Parathyroid adenoma (tissue), 2 donors: ENCODE measurements at regions not wholly inside any gene's neighbourhood (a gene's known extent, or its start where the extent isn't known, plus 50 kb on each side); places are given as distances from the start of the nearest gene placed in this dataset.

Experiments used
- H2AFZ ChIP-seq: fragments of 300-600 bp; sonication (generic); one replicate; pipeline ENCODE4 v1.7.0; 2017; ENCODE audit warnings: antibody characterized with exemption, mild to moderate bottlenecking
- H3K27ac ChIP-seq: fragments of 300-600 bp; sonication (generic); one replicate; pipeline ENCODE4 v1.7.0; 2017
- H3K27me3 ChIP-seq: fragments of 300-600 bp; sonication (generic); one replicate; pipeline ENCODE4 v1.7.0; 2017; ENCODE audit warnings: low read length; ENCODE audit not compliant: control insufficient read depth, insufficient read depth
- H3K36me3 ChIP-seq: fragments of 300-600 bp; sonication (generic); one replicate; pipeline ENCODE4 v1.7.0; 2017; ENCODE audit warnings: low read length; ENCODE audit not compliant: control insufficient read depth, insufficient read depth
- H3K4me1 ChIP-seq: fragments of 300-600 bp; sonication (generic); one replicate; pipeline ENCODE4 v1.7.0; 2017; ENCODE audit warnings: control low read depth
- H3K4me2 ChIP-seq: fragments of 300-600 bp; sonication (generic); one replicate; pipeline ENCODE4 v1.7.0; 2017; ENCODE audit warnings: low read length
- H3K4me3 ChIP-seq: fragments of 300-600 bp; sonication (generic); one replicate; pipeline ENCODE4 v1.7.0; 2017; ENCODE audit warnings: low read depth, low read length
- H3K79me2 ChIP-seq: fragments of 300-600 bp; sonication (generic); one replicate; pipeline ENCODE4 v1.7.0; 2017; ENCODE audit warnings: control low read depth
- H3K9ac ChIP-seq: fragments of 300-600 bp; sonication (generic); one replicate; pipeline ENCODE4 v1.7.0; 2017; ENCODE audit warnings: mild to moderate bottlenecking
- H3K9me3 ChIP-seq: fragments of 300-600 bp; sonication (generic); one replicate; pipeline ENCODE4 v1.7.0; 2017; ENCODE audit warnings: low read length; ENCODE audit not compliant: control insufficient read depth
- TF ChIP-seq, protein P1 (sequence below): fragments of 300-600 bp; sonication (generic); IDR thresholded peaks from one replicate; pipeline ENCODE4 v1.7.0; 2017; ENCODE audit warnings: antibody characterized with exemption, mild to moderate bottlenecking
- donor health status: primary hyperparathyroidism.

GRCh38 chr1:79613046-79613445 is 606.5 kb upstream of the ADGRL4 start:
- H3K27me3 ChIP-seq, result no peaks in the 10 kb centered on the region
- TF ChIP-seq, protein P1, sequence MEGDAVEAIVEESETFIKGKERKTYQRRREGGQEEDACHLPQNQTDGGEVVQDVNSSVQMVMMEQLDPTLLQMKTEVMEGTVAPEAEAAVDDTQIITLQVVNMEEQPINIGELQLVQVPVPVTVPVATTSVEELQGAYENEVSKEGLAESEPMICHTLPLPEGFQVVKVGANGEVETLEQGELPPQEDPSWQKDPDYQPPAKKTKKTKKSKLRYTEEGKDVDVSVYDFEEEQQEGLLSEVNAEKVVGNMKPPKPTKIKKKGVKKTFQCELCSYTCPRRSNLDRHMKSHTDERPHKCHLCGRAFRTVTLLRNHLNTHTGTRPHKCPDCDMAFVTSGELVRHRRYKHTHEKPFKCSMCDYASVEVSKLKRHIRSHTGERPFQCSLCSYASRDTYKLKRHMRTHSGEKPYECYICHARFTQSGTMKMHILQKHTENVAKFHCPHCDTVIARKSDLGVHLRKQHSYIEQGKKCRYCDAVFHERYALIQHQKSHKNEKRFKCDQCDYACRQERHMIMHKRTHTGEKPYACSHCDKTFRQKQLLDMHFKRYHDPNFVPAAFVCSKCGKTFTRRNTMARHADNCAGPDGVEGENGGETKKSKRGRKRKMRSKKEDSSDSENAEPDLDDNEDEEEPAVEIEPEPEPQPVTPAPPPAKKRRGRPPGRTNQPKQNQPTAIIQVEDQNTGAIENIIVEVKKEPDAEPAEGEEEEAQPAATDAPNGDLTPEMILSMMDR, result no peak
- H3K79me2 ChIP-seq, result no peaks in the 10 kb centered on the region
- no peaks in the 10 kb centered on the region for H3K9me3 ChIP-seq
- H3K4me3 ChIP-seq, result no peak overlapping the region
- H3K36me3 ChIP-seq, result no peaks in the 10 kb centered on the region
- no peak overlapping the region for H2AFZ ChIP-seq
- no peaks in the 10 kb centered on the region for H3K4me1 ChIP-seq
- H3K4me2 ChIP-seq, result no peak overlapping the region
- no peak overlapping the region for H3K27ac ChIP-seq
- no peak overlapping the region for H3K9ac ChIP-seq

- H3K27me3 ChIP-seq, result no peaks in the 10 kb centered on the region
Measured at GRCh38 chr1:79604490-79605198, 598.1 kb upstream of the ADGRL4 start.

GRCh38 chr1:79603843-79604242 is 597.3 kb upstream of the ADGRL4 start:
- no peak overlapping the region for H3K4me2 ChIP-seq
- no peak overlapping the region for H3K27ac ChIP-seq
- no peaks in the 10 kb centered on the region for H3K27me3 ChIP-seq
- H3K4me3 ChIP-seq, result no peak overlapping the region
- no peaks in the 10 kb centered on the region for H3K4me1 ChIP-seq
- no peak overlapping the region for H3K9ac ChIP-seq
- no peak overlapping the region for H2AFZ ChIP-seq
- TF ChIP-seq, protein P1, result no peak
- no peaks in the 10 kb centered on the region for H3K9me3 ChIP-seq
- H3K79me2 ChIP-seq, result no peaks in the 10 kb centered on the region
- H3K36me3 ChIP-seq, result no peaks in the 10 kb centered on the region

More at GRCh38 chr1:79604490-79605198, 598.1 kb upstream of the ADGRL4 start:
- H3K36me3 ChIP-seq, result no peaks in the 10 kb centered on the region
- no peaks in the 10 kb centered on the region for H3K79me2 ChIP-seq
- no peak overlapping the region for H3K9ac ChIP-seq
- H3K4me3 ChIP-seq, result no peak overlapping the region
- H3K4me2 ChIP-seq, result no peak overlapping the region
- H3K4me1 ChIP-seq, result no peaks in the 10 kb centered on the region
- no peaks in the 10 kb centered on the region for H3K9me3 ChIP-seq
- H3K27ac ChIP-seq, result no peak overlapping the region
- no peak overlapping the region for H2AFZ ChIP-seq
- TF ChIP-seq, protein P1, result no peak

GRCh38 chr1:79599257-79599656 is 592.7 kb upstream of the ADGRL4 start:
- H3K36me3 ChIP-seq, result no peaks in the 10 kb centered on the region
- TF ChIP-seq, protein P1, result no peak
- H3K27me3 ChIP-seq, result no peaks in the 10 kb centered on the region
- no peak overlapping the region for H2AFZ ChIP-seq
- no peaks in the 10 kb centered on the region for H3K79me2 ChIP-seq
- H3K9ac ChIP-seq, result no peak overlapping the region
- H3K4me1 ChIP-seq, result no peaks in the 10 kb centered on the region
- H3K9me3 ChIP-seq, result no peaks in the 10 kb centered on the region
- no peak overlapping the region for H3K4me2 ChIP-seq
- no peak overlapping the region for H3K27ac ChIP-seq
- no peak overlapping the region for H3K4me3 ChIP-seq

- no peak overlapping the region for H2AFZ ChIP-seq
- no peak overlapping the region for H3K9ac ChIP-seq
- H3K27me3 ChIP-seq, result no peaks in the 10 kb centered on the region
- H3K4me1 ChIP-seq, result no peaks in the 10 kb centered on the region
- H3K4me2 ChIP-seq, result no peak overlapping the region
- H3K36me3 ChIP-seq, result no peaks in the 10 kb centered on the region
- H3K4me3 ChIP-seq, result no peak overlapping the region
- H3K27ac ChIP-seq, result no peak overlapping the region
- H3K9me3 ChIP-seq, result no peaks in the 10 kb centered on the region
- no peaks in the 10 kb centered on the region for H3K79me2 ChIP-seq
- TF ChIP-seq, protein P1, result no peak
Measured at GRCh38 chr1:79595931-79596330, 589.4 kb upstream of the ADGRL4 start.
